Keratinocyte (primary cell): ENCODE measurements at regions not wholly inside any gene's neighbourhood (a gene's known extent, or its start where the extent isn't known, plus 50 kb on each side); places are given as distances from the start of the nearest gene placed in this dataset.

ENCODE experiments used
- DNase-seq: peaks from one replicate; pipeline ENCODE4 v3.0.0-alpha.2; 2011; ENCODE audit warnings: low read depth, missing footprints, low spot score
- FAIRE-seq: peaks from 2 replicates; lab custom pipeline; 2011; peaks lifted over from hg19 to GRCh38; lab: Jason Lieb, UNC
- H2AFZ ChIP-seq: 2 replicates; pipeline ENCODE4 v1.6.0; 2012; ENCODE audit warnings: low read length, control low read depth, inconsistent platforms; ENCODE audit not compliant: control insufficient read depth
- H3K27ac ChIP-seq: 2 replicates; pipeline ENCODE4 v1.5.1; 2011; ENCODE audit warnings: low read length; ENCODE audit not compliant: control insufficient read depth, insufficient read depth
- H3K27me3 ChIP-seq: 3 replicates; pipeline ENCODE4 v1.6.0; 2011; ENCODE audit warnings: low read length; ENCODE audit not compliant: control insufficient read depth, insufficient read depth; ENCODE audit errors: extremely low read depth
- H3K36me3 ChIP-seq, 2 experiments: 2 replicates in 1 of 2; 3 replicates in 1 of 2; pipeline ENCODE4 v1.5.1; 2011; ENCODE audit warnings: low read length in 2 of 2, mild to moderate bottlenecking in 1 of 2; ENCODE audit not compliant: control insufficient read depth in 2 of 2, insufficient read depth in 2 of 2; ENCODE audit errors: extremely low read depth in 1 of 2
- H3K4me1 ChIP-seq: 3 replicates; pipeline ENCODE4 v1.5.1; 2011; ENCODE audit warnings: low read length; ENCODE audit not compliant: control insufficient read depth, insufficient read depth; ENCODE audit errors: extremely low read depth
- H3K4me2 ChIP-seq: 3 replicates; pipeline ENCODE4 v1.6.0; 2011; ENCODE audit warnings: low read depth, low read length; ENCODE audit not compliant: control insufficient read depth, insufficient read depth; ENCODE audit errors: extremely low read depth
- H3K4me3 ChIP-seq, 3 experiments: fragments of 200-600 bp in 1 of 3; sonication (generic) in 1 of 3; 2 replicates in 2 of 3; 3 replicates in 1 of 3; pipeline ENCODE4 v1.5.1; 2011 to 2016; ENCODE audit warnings: low read length in 3 of 3, mild to moderate bottlenecking in 3 of 3, control low read depth in 2 of 3, inconsistent platforms in 1 of 3, low read depth in 1 of 3, mixed read lengths in 1 of 3, mixed run types in 1 of 3, moderate library complexity in 1 of 3; ENCODE audit not compliant: control insufficient read depth in 2 of 3, insufficient read depth in 2 of 3; ENCODE audit errors: extremely low read depth in 1 of 3
- H3K79me2 ChIP-seq: 2 replicates; pipeline ENCODE4 v1.6.0; 2012; ENCODE audit warnings: low read length; ENCODE audit not compliant: control insufficient read depth, insufficient read depth
- H3K9ac ChIP-seq: 3 replicates; pipeline ENCODE4 v1.6.0; 2011; ENCODE audit warnings: low read length; ENCODE audit not compliant: control insufficient read depth, insufficient read depth; ENCODE audit errors: extremely low read depth
- H3K9me1 ChIP-seq: 3 replicates; pipeline ENCODE4 v1.6.0; 2011; ENCODE audit warnings: low read length; ENCODE audit not compliant: control insufficient read depth, insufficient read depth; ENCODE audit errors: extremely low read depth
- H3K9me3 ChIP-seq: 2 replicates; pipeline ENCODE4 v1.5.1; 2012; ENCODE audit warnings: low read depth, low read length; ENCODE audit not compliant: control insufficient read depth
- H4K20me1 ChIP-seq: 3 replicates; pipeline ENCODE4 v1.6.0; 2011; ENCODE audit warnings: low read length; ENCODE audit not compliant: control insufficient read depth, insufficient read depth; ENCODE audit errors: extremely low read depth
- CTCF ChIP-seq, 3 experiments: IDR thresholded peaks in 1 of 3; conservative IDR thresholded peaks in 1 of 3; optimal IDR thresholded peaks in 1 of 3; 2 replicates in 2 of 3; 3 replicates in 1 of 3; pipeline versions ENCODE3 to v1.5.1; 2011; ENCODE audit warnings: low read length in 3 of 3, mild to moderate bottlenecking in 3 of 3, moderate library complexity in 2 of 3, control low read depth in 1 of 3, inconsistent platforms in 1 of 3; ENCODE audit not compliant: insufficient read depth in 2 of 3; ENCODE audit errors: extremely low read depth in 1 of 3
- EZH2 ChIP-seq: IDR thresholded peaks from one replicate; pipeline ENCODE4 v1.6.1; 2012; ENCODE audit warnings: inconsistent platforms, mild to moderate bottlenecking, low read length, moderate library complexity
- dilution Hi-C: fragments of 300-500 bp; cut with MboI; formaldehyde crosslinking; loops from one replicate; pipeline ENCODE4 v1.7.0; 2020; ENCODE audit warnings: low sequenced_read_pairs; ENCODE audit not compliant: extremely low pct_ligation_motif_present

- Histone ChIP-seq H3K27me3 (no peaks in the 10 kb centered on the region), H4K20me1 (no peaks in the 10 kb centered on the region), H3K27ac (no peak overlapping the region), H3K4me2 (no peak overlapping the region), H3K4me1 (no peaks in the 10 kb centered on the region), H3K79me2 (no peaks in the 10 kb centered on the region), H3K9ac (no peak overlapping the region), H3K36me3 (no peaks in the 10 kb centered on the region), H3K9me3 (no peaks in the 10 kb centered on the region), H3K9me1 (no peaks in the 10 kb centered on the region), H3K4me3 (no peak overlapping the region), H2AFZ (no peak overlapping the region)
- no peak for DNase-seq
- no peak for FAIRE-seq
- no peak for TF ChIP-seq EZH2
- TF ChIP-seq CTCF (optimal IDR thresholded peaks at IDR 0.05 in 1 of 3, IDR thresholded peaks at IDR 0.05 in 1 of 3, conservative IDR thresholded peaks at IDR 0.05 in 1 of 3; ENCODE audit: extremely low read depth in 1 of 3, insufficient read depth in 2 of 3, low read length in 3 of 3), result no peak
- dilution Hi-C loops, result no loop called here
These were observed 360.3 kb upstream of the NECTIN3 start for GRCh38 chr3:110711130-110711832.

GRCh38 chr3:110711851-110712516 lies 359.6 kb upstream of the NECTIN3 start:
- H3K27me3 ChIP-seq, result no peaks in the 10 kb centered on the region
- H3K9me3 ChIP-seq, result no peaks in the 10 kb centered on the region
- FAIRE-seq (no peak), DNase-seq (no peak)
- no peaks in the 10 kb centered on the region for H3K9me1 ChIP-seq
- no peak overlapping the region for H3K4me3 ChIP-seq
- H3K36me3 ChIP-seq, result no peaks in the 10 kb centered on the region
- no peak overlapping the region for H3K27ac ChIP-seq
- H3K4me2 ChIP-seq, result no peak overlapping the region
- H2AFZ ChIP-seq, result no peak overlapping the region
- dilution Hi-C loops, result no loop called here
- TF ChIP-seq EZH2 (no peak), CTCF (optimal IDR thresholded peaks at IDR 0.05 in 1 of 3, IDR thresholded peaks at IDR 0.05 in 1 of 3, conservative IDR thresholded peaks at IDR 0.05 in 1 of 3; ENCODE audit: extremely low read depth in 1 of 3, insufficient read depth in 2 of 3, low read length in 3 of 3) (no peak)
- H3K4me1 ChIP-seq, result no peaks in the 10 kb centered on the region
- H3K9ac ChIP-seq, result no peak overlapping the region
- no peaks in the 10 kb centered on the region for H3K79me2 ChIP-seq
- H4K20me1 ChIP-seq, result no peaks in the 10 kb centered on the region
